ENCODE measurements at regions not wholly inside any gene's neighbourhood (a gene's known extent, or its start where the extent isn't known, plus 50 kb on each side); places are given as distances from the start of the nearest gene placed in this dataset.

- Histone ChIP-seq H3K9ac (ENCODE audit: low read length) (no peak overlapping the region), H3K79me2 (ENCODE audit: low read length) (no peaks in the 10 kb centered on the region), H3K36me3 (ENCODE audit: insufficient read depth, low read length) (no peaks in the 10 kb centered on the region), H3K9me2 (replicated peaks; ENCODE audit: insufficient read depth, low read length) (no peaks in the 10 kb centered on the region), H4K20me1 (ENCODE audit: insufficient read depth, low read depth, low read length) (no peaks in the 10 kb centered on the region), H3K4me3 (ENCODE audit: low read length) (no peak overlapping the region), H2AFZ (ENCODE audit: low read length) (no peak overlapping the region), H3K9me3 (ENCODE audit: low read length) (no peaks in the 10 kb centered on the region), H3K4me1 (ENCODE audit: low read length) (no peaks in the 10 kb centered on the region), H3K27ac (ENCODE audit: low read length) (no peak overlapping the region), H3K4me2 (ENCODE audit: low read depth, low read length, poor library complexity, severe bottlenecking) (no peak overlapping the region), H3K27me3 (ENCODE audit: low read length) (no peaks in the 10 kb centered on the region)
- no peak for DNase-seq
Measured at GRCh38 chr7:24073651-24074420, 210.2 kb upstream of the NPY start.

DNA sequence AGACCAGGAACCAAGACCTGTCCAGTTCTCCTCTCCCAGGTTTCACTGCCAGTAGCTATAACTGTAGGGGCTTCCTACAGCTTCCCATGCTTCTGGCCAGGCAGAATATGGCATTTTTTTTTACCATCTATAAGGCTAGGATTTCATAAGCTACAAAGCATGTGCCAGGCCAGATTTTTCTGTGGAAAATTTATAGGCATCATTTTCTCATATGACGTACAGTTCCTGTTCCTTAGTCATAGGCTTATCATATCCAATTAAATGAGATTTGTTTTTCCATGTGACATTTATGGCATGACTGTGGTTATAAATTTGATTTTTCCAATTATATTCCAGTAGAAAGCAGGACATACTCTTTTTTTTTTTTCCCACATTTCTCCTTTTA is 208.6 kb upstream of the NPY start:
- Histone ChIP-seq H3K27ac (ENCODE audit: low read length) (no peak overlapping the region), H3K4me2 (ENCODE audit: low read depth, low read length, poor library complexity, severe bottlenecking) (no peak overlapping the region), H4K20me1 (ENCODE audit: insufficient read depth, low read depth, low read length) (no peaks in the 10 kb centered on the region), H3K36me3 (ENCODE audit: insufficient read depth, low read length) (no peaks in the 10 kb centered on the region), H3K9me3 (ENCODE audit: low read length) (no peaks in the 10 kb centered on the region), H2AFZ (ENCODE audit: low read length) (no peak overlapping the region), H3K4me1 (ENCODE audit: low read length) (no peaks in the 10 kb centered on the region), H3K79me2 (ENCODE audit: low read length) (no peaks in the 10 kb centered on the region), H3K9me2 (replicated peaks; ENCODE audit: insufficient read depth, low read length) (no peaks in the 10 kb centered on the region), H3K9ac (ENCODE audit: low read length) (no peak overlapping the region), H3K4me3 (ENCODE audit: low read length) (no peak overlapping the region), H3K27me3 (ENCODE audit: low read length) (no peaks in the 10 kb centered on the region)
- DNase-seq = no peak

GRCh38 chr7:24082826-24083225 is 201.2 kb upstream of the NPY start:
- DNase-seq = no peak
- H3K27ac ChIP-seq (ENCODE audit: low read length) = no peak overlapping the region
- no peak overlapping the region for H2AFZ ChIP-seq (ENCODE audit: low read length)
- H3K9me2 ChIP-seq (replicated peaks; ENCODE audit: insufficient read depth, low read length) = no peaks in the 10 kb centered on the region; the same call in 1 of the 2 replicates
- no peaks in the 10 kb centered on the region for H4K20me1 ChIP-seq (ENCODE audit: insufficient read depth, low read depth, low read length)
- H3K9me3 ChIP-seq (ENCODE audit: low read length) = peaks cover 3% of the 10 kb centered on the region; the same call in 1 of the 2 replicates
- H3K36me3 ChIP-seq (ENCODE audit: insufficient read depth, low read length) = no peaks in the 10 kb centered on the region
- H3K79me2 ChIP-seq (ENCODE audit: low read length) = no peaks in the 10 kb centered on the region
- no peak overlapping the region for H3K9ac ChIP-seq (ENCODE audit: low read length)
- no peak overlapping the region for H3K4me2 ChIP-seq (ENCODE audit: low read depth, low read length, poor library complexity, severe bottlenecking)
- no peak overlapping the region for H3K4me3 ChIP-seq (ENCODE audit: low read length)
- no peaks in the 10 kb centered on the region for H3K4me1 ChIP-seq (ENCODE audit: low read length)
- no peaks in the 10 kb centered on the region for H3K27me3 ChIP-seq (ENCODE audit: low read length)

DNA sequence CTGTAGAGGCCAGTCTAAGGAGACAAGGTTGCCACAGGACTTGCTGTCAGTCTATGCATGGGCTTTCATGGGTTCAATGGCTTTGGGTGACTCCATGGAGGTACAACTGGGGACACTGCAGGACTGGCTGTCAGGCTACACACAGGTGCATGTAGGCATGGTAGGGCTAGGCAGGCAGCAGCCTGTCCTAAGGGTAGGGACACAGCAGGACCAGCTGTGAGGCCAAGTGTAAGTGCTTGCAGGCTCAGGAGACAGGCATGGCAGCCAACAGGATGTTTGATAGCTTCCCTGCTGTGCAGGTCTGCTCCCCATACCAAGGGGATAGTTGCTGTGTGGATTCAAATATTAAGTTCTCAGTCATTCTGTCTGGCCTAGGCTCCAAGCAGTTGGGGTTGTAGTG is 181.0 kb upstream of the NPY start:
- Histone ChIP-seq H3K79me2 (ENCODE audit: low read length) (no peaks in the 10 kb centered on the region), H3K9me3 (ENCODE audit: low read length) (no peaks in the 10 kb centered on the region), H3K4me3 (ENCODE audit: low read length) (no peak overlapping the region), H2AFZ (ENCODE audit: low read length) (no peak overlapping the region), H3K4me2 (ENCODE audit: low read depth, low read length, poor library complexity, severe bottlenecking) (no peak overlapping the region), H3K36me3 (ENCODE audit: insufficient read depth, low read length) (no peaks in the 10 kb centered on the region), H3K4me1 (ENCODE audit: low read length) (no peaks in the 10 kb centered on the region), H3K27ac (ENCODE audit: low read length) (no peak overlapping the region), H4K20me1 (ENCODE audit: insufficient read depth, low read depth, low read length) (no peaks in the 10 kb centered on the region), H3K9me2 (replicated peaks; ENCODE audit: insufficient read depth, low read length) (no peaks in the 10 kb centered on the region), H3K9ac (ENCODE audit: low read length) (no peak overlapping the region), H3K27me3 (ENCODE audit: low read length) (0 out of 2 replicates have a peak, but pooled peaks cover 4% of the 10 kb centered on the region)
- DNase-seq = no peak

DNA sequence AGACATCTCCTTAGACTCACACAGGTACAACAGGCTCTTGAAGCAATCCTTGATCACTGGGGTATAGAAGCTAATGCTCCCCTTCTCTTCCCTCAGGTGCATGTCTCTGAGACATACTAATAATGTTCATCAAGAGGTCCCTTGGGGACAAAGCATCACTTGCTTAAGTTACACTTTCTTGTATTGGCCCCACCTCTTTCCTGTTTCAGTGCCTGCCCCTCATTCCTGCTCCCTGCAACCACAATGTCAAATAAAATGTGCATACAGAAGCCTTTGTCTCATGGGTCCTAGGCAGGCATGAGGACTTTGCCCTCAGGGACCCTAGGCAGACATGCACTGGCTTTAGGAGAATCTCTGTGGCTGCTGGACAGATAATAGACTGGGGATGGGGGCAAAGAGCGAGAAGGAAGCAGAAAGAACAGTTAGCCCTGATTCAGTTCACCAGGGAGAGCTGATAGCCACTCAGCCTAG is 175.0 kb upstream of the NPY start:
- Histone ChIP-seq H3K9ac (ENCODE audit: low read length) (no peak overlapping the region), H3K4me2 (ENCODE audit: low read depth, low read length, poor library complexity, severe bottlenecking) (no peak overlapping the region), H3K9me2 (replicated peaks; ENCODE audit: insufficient read depth, low read length) (no peaks in the 10 kb centered on the region), H3K79me2 (ENCODE audit: low read length) (no peaks in the 10 kb centered on the region), H4K20me1 (ENCODE audit: insufficient read depth, low read depth, low read length) (no peaks in the 10 kb centered on the region), H3K4me1 (ENCODE audit: low read length) (peaks cover 7% of the 10 kb centered on the region), H3K9me3 (ENCODE audit: low read length) (no peaks in the 10 kb centered on the region), H3K36me3 (ENCODE audit: insufficient read depth, low read length) (no peaks in the 10 kb centered on the region), H3K4me3 (ENCODE audit: low read length) (no peak overlapping the region), H3K27me3 (ENCODE audit: low read length) (0 out of 2 replicates have a peak, but pooled peaks cover 4% of the 10 kb centered on the region), H3K27ac (ENCODE audit: low read length) (no peak overlapping the region), H2AFZ (ENCODE audit: low read length) (no peak overlapping the region)
- DNase-seq = no peak

- Histone ChIP-seq H3K27me3 (ENCODE audit: low read length) (0 out of 2 replicates have a peak, but pooled peaks cover 4% of the 10 kb centered on the region), H3K79me2 (ENCODE audit: low read length) (no peaks in the 10 kb centered on the region), H3K9me3 (ENCODE audit: low read length) (no peaks in the 10 kb centered on the region), H3K4me2 (ENCODE audit: low read depth, low read length, poor library complexity, severe bottlenecking) (no peak overlapping the region), H3K36me3 (ENCODE audit: insufficient read depth, low read length) (no peaks in the 10 kb centered on the region), H3K27ac (ENCODE audit: low read length) (no peak overlapping the region), H3K4me1 (ENCODE audit: low read length) (peaks cover 7% of the 10 kb centered on the region), H3K9me2 (replicated peaks; ENCODE audit: insufficient read depth, low read length) (no peaks in the 10 kb centered on the region), H4K20me1 (ENCODE audit: insufficient read depth, low read depth, low read length) (no peaks in the 10 kb centered on the region), H3K9ac (ENCODE audit: low read length) (no peak overlapping the region), H2AFZ (ENCODE audit: low read length) (no peak overlapping the region), H3K4me3 (ENCODE audit: low read length) (no peak overlapping the region)
- DNase-seq = no peak
Measured at GRCh38 chr7:24110056-24110455, 173.9 kb upstream of the NPY start.

DNA sequence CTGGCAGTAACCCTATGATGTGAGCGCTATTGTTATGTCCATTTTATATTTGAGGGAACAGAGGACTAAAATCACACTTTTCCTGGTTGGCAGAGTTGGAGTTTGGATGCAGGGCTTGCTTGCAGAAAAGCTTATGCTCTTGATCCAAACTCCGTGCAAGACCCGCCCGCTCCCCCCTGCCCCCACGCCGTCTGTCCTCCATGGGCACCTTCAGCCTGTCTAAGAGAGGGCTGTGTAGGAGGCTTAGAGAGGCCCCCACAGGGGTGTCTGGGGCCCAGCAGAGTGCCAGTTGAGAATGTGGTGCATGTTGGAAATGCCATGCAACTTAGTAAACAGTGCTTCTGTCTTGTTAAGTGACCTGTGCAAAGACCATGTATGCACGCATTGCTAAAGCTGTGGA is 170.5 kb upstream of the NPY start:
- Histone ChIP-seq H3K4me2 (ENCODE audit: low read depth, low read length, poor library complexity, severe bottlenecking) (no peak overlapping the region), H4K20me1 (ENCODE audit: insufficient read depth, low read depth, low read length) (no peaks in the 10 kb centered on the region), H3K36me3 (ENCODE audit: insufficient read depth, low read length) (no peaks in the 10 kb centered on the region), H3K27ac (ENCODE audit: low read length) (no peak overlapping the region), H3K9me3 (ENCODE audit: low read length) (no peaks in the 10 kb centered on the region), H3K4me3 (ENCODE audit: low read length) (no peak overlapping the region), H3K27me3 (ENCODE audit: low read length) (no peaks in the 10 kb centered on the region), H3K79me2 (ENCODE audit: low read length) (no peaks in the 10 kb centered on the region), H3K4me1 (ENCODE audit: low read length) (peaks cover 7% of the 10 kb centered on the region), H3K9me2 (replicated peaks; ENCODE audit: insufficient read depth, low read length) (no peaks in the 10 kb centered on the region), H3K9ac (ENCODE audit: low read length) (no peak overlapping the region), H2AFZ (ENCODE audit: low read length) (no peak overlapping the region)
- no peak for DNase-seq

DNA sequence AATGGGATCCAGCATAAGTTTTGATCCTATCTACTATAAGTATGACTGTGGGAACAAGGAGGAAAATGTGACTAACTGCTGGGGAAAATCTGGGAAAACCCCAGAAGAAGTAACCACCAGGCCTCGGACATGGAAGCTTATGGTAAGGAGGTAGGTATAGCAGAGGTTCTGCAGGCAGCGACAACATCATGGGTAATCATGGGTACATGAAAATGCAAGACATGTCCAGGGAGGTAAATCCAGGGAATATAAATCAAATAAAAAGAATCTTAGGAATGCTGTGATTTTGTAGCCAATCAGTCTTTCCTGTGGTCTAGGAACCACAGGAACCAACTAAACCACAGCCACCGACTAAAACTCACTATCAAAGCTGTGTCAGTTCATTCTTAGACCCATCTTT is 168.3 kb upstream of the NPY start:
- Histone ChIP-seq H3K27ac (ENCODE audit: low read length) (no peak overlapping the region), H3K4me2 (ENCODE audit: low read depth, low read length, poor library complexity, severe bottlenecking) (no peak overlapping the region), H3K4me3 (ENCODE audit: low read length) (no peak overlapping the region), H3K27me3 (ENCODE audit: low read length) (no peaks in the 10 kb centered on the region), H3K4me1 (ENCODE audit: low read length) (no peaks in the 10 kb centered on the region), H3K79me2 (ENCODE audit: low read length) (no peaks in the 10 kb centered on the region), H3K9me2 (replicated peaks; ENCODE audit: insufficient read depth, low read length) (no peaks in the 10 kb centered on the region), H4K20me1 (ENCODE audit: insufficient read depth, low read depth, low read length) (no peaks in the 10 kb centered on the region), H3K9ac (ENCODE audit: low read length) (no peak overlapping the region), H2AFZ (ENCODE audit: low read length) (no peak overlapping the region), H3K36me3 (ENCODE audit: insufficient read depth, low read length) (no peaks in the 10 kb centered on the region), H3K9me3 (ENCODE audit: low read length) (no peaks in the 10 kb centered on the region)
- no peak for DNase-seq

Measured in Karpas-422 (cell line).